ENCODE measurements at regions not wholly inside any gene's neighbourhood (a gene's known extent, or its start where the extent isn't known, plus 50 kb on each side); places are given as distances from the start of the nearest gene placed in this dataset.

DNA sequence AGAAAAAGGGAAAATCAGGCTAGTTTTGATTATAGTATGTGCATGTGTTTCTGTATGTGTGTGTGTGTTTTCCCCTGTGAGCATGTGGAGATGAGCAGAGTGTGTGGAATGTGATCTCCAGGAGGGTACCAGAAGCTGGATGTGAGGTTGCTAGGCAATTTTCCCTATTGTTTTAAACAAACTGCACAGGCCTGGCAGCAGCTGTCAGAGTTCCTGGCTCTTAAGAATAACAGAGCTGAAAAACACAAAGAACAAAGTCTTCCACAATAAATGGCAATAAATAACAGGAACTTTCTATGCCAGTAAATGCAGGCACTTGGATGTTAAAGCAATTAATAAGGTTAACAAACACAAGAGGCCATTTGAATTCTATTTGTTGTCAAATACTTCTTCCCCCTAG is 344.6 kb upstream of the CTSO start:
- no peak for TF ChIP-seq POLR2A (IDR thresholded peaks at IDR 0.05; ENCODE audit: borderline replicate concordance, extremely low read depth, insufficient read depth, insufficient read length)
- TF ChIP-seq, protein P1, sequence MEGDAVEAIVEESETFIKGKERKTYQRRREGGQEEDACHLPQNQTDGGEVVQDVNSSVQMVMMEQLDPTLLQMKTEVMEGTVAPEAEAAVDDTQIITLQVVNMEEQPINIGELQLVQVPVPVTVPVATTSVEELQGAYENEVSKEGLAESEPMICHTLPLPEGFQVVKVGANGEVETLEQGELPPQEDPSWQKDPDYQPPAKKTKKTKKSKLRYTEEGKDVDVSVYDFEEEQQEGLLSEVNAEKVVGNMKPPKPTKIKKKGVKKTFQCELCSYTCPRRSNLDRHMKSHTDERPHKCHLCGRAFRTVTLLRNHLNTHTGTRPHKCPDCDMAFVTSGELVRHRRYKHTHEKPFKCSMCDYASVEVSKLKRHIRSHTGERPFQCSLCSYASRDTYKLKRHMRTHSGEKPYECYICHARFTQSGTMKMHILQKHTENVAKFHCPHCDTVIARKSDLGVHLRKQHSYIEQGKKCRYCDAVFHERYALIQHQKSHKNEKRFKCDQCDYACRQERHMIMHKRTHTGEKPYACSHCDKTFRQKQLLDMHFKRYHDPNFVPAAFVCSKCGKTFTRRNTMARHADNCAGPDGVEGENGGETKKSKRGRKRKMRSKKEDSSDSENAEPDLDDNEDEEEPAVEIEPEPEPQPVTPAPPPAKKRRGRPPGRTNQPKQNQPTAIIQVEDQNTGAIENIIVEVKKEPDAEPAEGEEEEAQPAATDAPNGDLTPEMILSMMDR (IDR thresholded peaks at IDR 0.05 in 2 of 3, conservative IDR thresholded peaks at IDR 0.05 in 1 of 3; ENCODE audit: borderline replicate concordance in 1 of 3, insufficient read depth in 1 of 3, low read depth in 2 of 3, low read length in 2 of 3): no peak
- TF ChIP-seq MAX (IDR thresholded peaks at IDR 0.05): no peak
- TF ChIP-seq, protein P2, sequence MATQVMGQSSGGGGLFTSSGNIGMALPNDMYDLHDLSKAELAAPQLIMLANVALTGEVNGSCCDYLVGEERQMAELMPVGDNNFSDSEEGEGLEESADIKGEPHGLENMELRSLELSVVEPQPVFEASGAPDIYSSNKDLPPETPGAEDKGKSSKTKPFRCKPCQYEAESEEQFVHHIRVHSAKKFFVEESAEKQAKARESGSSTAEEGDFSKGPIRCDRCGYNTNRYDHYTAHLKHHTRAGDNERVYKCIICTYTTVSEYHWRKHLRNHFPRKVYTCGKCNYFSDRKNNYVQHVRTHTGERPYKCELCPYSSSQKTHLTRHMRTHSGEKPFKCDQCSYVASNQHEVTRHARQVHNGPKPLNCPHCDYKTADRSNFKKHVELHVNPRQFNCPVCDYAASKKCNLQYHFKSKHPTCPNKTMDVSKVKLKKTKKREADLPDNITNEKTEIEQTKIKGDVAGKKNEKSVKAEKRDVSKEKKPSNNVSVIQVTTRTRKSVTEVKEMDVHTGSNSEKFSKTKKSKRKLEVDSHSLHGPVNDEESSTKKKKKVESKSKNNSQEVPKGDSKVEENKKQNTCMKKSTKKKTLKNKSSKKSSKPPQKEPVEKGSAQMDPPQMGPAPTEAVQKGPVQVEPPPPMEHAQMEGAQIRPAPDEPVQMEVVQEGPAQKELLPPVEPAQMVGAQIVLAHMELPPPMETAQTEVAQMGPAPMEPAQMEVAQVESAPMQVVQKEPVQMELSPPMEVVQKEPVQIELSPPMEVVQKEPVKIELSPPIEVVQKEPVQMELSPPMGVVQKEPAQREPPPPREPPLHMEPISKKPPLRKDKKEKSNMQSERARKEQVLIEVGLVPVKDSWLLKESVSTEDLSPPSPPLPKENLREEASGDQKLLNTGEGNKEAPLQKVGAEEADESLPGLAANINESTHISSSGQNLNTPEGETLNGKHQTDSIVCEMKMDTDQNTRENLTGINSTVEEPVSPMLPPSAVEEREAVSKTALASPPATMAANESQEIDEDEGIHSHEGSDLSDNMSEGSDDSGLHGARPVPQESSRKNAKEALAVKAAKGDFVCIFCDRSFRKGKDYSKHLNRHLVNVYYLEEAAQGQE (IDR thresholded peaks at IDR 0.05; ENCODE audit: low read depth): no peak
- no peak for TF ChIP-seq YY1 (IDR thresholded peaks at IDR 0.05; ENCODE audit: extremely low read depth, insufficient replicate concordance, low read depth, low read length)
- no peak for TF ChIP-seq SIN3A (IDR thresholded peaks at IDR 0.05; ENCODE audit: low read depth)
- TF ChIP-seq EZH2phosphoT487 (IDR thresholded peaks at IDR 0.05; ENCODE audit: borderline replicate concordance): no peak
- no peak for TF ChIP-seq SP1 (IDR thresholded peaks at IDR 0.05; ENCODE audit: low read depth)
- no peak for TF ChIP-seq EZH2 (IDR thresholded peaks at IDR 0.05)
- TF ChIP-seq EGR1 (IDR thresholded peaks at IDR 0.05; ENCODE audit: low read depth): no peak
- TF ChIP-seq RAD21 (IDR thresholded peaks at IDR 0.05; ENCODE audit: low read depth): no peak
- no peak for TF ChIP-seq JUND (IDR thresholded peaks at IDR 0.05)

Measured in HCT116 (cell line).